ENCODE measurements at regions not wholly inside any gene's neighbourhood (a gene's known extent, or its start where the extent isn't known, plus 50 kb on each side); places are given as distances from the start of the nearest gene placed in this dataset.

- Histone ChIP-seq H2BK120ac (ENCODE audit: low read depth, low read length) (no peak overlapping the region), H3K27me3 (ENCODE audit: control insufficient read depth, insufficient read depth, low read length) (no peaks in the 10 kb centered on the region), H3K79me1 (ENCODE audit: low read depth in 1 of 2, low read length in 2 of 2) (no peaks in the 10 kb centered on the region), H3K9ac (ENCODE audit: low read depth, low read length) (no peak overlapping the region), H3K9me3 (ENCODE audit: control insufficient read depth, insufficient read depth, low read length) (no peaks in the 10 kb centered on the region), H2BK5ac (ENCODE audit: low read depth, low read length, poor library complexity, severe bottlenecking) (no peak overlapping the region), H2BK15ac (ENCODE audit: low read depth, low read length) (no peak overlapping the region), H4K5ac (ENCODE audit: low read depth, low read length) (no peak overlapping the region), H3K23ac (ENCODE audit: low read depth, low read length) (no peak overlapping the region), H2AK5ac (ENCODE audit: low read depth, low read length) (no peak overlapping the region), H4K20me1 (ENCODE audit: insufficient read depth, low read length) (no peaks in the 10 kb centered on the region), H3K4me1 (ENCODE audit: control insufficient read depth, insufficient read depth, low read length) (no peaks in the 10 kb centered on the region), H3K18ac (ENCODE audit: low read depth, low read length) (no peak overlapping the region), H3K36me3 (ENCODE audit: control insufficient read depth, insufficient read depth, low read length) (no peaks in the 10 kb centered on the region), H3K4ac (ENCODE audit: low read depth, low read length) (no peak overlapping the region), H3K27ac (ENCODE audit: insufficient read depth, low read length) (no peak overlapping the region), H2AK9ac (replicated peaks; ENCODE audit: low read depth, low read length, poor library complexity) (no peak overlapping the region), H3K4me2 (ENCODE audit: low read depth, low read length) (no peak overlapping the region), H3K9me1 (ENCODE audit: insufficient read depth, low read length) (no peaks in the 10 kb centered on the region), H3K14ac (replicated peaks; ENCODE audit: low read depth, low read length) (no peak overlapping the region), H2BK20ac (ENCODE audit: low read depth, low read length) (no peak overlapping the region), H2AFZ (replicated peaks; ENCODE audit: low read length, poor library complexity) (no peak overlapping the region), H3K4me3 (ENCODE audit: insufficient read depth, low read depth, low read length) (no peak overlapping the region), H4K8ac (ENCODE audit: low read depth in 2 of 2, low read length in 2 of 2) (no peak overlapping the region), H4K91ac (ENCODE audit: insufficient read depth, low read depth, low read length) (no peak overlapping the region), H3K56ac (ENCODE audit: extremely low read depth, insufficient read depth, low read length) (no peak overlapping the region)
- BruUV-seq (replicated peaks): no TSS peak
- CTCF ChIA-PET: no interaction called here
- ATAC-seq (ENCODE audit: low read depth): no peak
- POLR2A ChIA-PET (ENCODE audit: unreplicated experiment): no interaction called here
- in situ Hi-C loops (cut with MboI; ENCODE audit: low sequenced_read_pairs): no loop called here
- dilution Hi-C loops (cut with HindIII; ENCODE audit: low sequenced_read_pairs, unreplicated experiment): no loop called here
- DNase-seq: no peak
- TF ChIP-seq CHD1 (IDR thresholded peaks at IDR 0.05; ENCODE audit: low read depth, low read length) (no peak), RAD21 (IDR thresholded peaks at IDR 0.05; ENCODE audit: low read length) (no peak), MAZ (IDR thresholded peaks at IDR 0.05; ENCODE audit: borderline replicate concordance, low read depth, low read length) (no peak), NFE2L2 (IDR thresholded peaks at IDR 0.05; ENCODE audit: low read depth, low read length) (no peak)
- TF ChIP-seq, protein P1, sequence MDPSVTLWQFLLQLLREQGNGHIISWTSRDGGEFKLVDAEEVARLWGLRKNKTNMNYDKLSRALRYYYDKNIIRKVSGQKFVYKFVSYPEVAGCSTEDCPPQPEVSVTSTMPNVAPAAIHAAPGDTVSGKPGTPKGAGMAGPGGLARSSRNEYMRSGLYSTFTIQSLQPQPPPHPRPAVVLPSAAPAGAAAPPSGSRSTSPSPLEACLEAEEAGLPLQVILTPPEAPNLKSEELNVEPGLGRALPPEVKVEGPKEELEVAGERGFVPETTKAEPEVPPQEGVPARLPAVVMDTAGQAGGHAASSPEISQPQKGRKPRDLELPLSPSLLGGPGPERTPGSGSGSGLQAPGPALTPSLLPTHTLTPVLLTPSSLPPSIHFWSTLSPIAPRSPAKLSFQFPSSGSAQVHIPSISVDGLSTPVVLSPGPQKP (IDR thresholded peaks at IDR 0.05; ENCODE audit: borderline replicate concordance, low read depth, low read length): no peak
- intact Hi-C loops (cut with micrococcal nuclease): no loop called here
Observed at GRCh38 chrX:21193196-21193595, 181.0 kb upstream of the CNKSR2 start.

Measured in IMR-90 (cell line).